GM19372 (cell line): ENCODE measurements at regions not wholly inside any gene's neighbourhood (a gene's known extent, or its start where the extent isn't known, plus 50 kb on each side); places are given as distances from the start of the nearest gene placed in this dataset.

Experiments
- ATAC-seq: cut with Tn5 transposase; IDR thresholded peaks from one replicate; pipeline ENCODE4 v1.9.1; 2021; ENCODE audit warnings: mild to moderate bottlenecking, low read depth, moderate library complexity; ENCODE audit not compliant: unreplicated experiment

DNA sequence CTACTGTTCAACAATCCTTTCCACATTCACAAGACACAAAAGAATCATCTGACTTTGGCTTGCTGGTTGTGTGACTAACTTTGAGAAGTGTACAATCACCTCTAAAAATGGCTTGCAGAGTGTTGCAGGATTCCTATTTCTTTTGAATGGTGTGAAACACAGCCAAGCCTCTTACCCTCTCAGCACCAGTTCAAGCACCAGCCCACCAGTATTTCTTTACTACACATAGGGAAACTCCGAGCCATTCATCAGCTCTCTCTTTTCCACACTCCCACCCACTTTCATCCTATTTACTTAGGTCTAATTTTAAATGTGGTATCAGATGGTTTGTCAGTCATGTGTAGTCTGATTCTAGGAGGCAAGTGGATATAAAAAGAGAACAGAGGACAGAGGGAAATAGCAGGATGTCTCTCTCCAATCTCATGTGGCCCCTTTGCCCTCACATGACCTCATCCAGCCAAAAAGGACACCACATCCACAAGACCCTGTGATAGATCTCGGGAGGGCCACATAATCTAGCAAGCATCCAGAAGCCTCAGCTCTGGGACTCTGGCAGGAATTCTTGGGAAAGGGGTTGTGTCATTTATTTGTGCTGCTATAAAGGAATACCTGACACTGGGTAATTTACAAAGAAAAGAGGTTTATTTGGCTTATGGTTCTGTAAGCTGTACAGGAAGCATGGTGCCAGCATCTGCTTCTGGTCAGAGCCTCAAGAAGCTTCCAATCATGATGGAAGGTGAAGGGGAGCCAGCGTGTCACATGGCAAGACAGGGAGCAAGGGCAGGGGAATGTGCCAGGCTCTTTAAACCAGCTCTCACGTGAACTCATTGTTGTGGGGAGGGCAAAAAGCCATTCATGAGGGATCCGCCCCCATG, 66.8 kb upstream of the NEBL start:
- ATAC-seq, result no peak

DNA sequence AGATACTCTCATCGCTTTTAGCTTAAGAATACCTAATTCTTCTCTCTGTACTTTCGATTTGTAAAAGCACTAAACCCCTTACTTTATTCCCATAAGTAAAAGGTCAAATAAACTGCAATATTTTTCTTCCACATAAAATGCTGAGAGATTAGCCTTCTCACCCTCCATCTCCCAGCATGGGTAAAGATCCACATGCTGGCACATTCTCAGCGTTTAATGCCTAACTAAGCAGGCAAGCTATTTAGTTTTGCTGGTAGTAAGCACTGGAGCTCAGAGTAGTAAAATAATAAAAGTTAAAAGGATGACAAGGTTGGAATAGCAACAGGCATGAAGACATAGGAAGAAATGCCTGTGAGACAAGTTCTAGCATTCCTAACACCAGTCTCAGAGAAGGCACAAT, 65.9 kb upstream of the NEBL start:
- no peak for ATAC-seq

DNA sequence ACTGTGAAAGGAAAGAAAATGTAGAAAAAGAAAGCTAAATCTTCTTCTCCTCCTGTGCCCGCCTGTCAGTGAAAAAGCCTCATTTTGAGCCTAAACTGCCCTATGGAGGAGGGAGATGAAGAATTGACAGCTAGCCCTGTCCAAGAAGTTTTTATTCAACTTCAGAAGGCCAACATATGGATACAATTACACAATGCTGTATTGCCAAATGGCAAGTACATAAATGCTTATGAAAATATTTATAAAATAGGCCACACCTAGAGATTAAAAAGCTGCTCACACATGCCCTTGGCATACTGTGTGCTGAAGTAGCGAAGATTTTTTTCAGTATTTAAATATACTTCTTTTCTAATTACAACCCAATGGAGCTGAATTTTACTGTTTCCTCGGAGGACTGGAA, 65.1 kb upstream of the NEBL start:
- ATAC-seq, result no peak

DNA sequence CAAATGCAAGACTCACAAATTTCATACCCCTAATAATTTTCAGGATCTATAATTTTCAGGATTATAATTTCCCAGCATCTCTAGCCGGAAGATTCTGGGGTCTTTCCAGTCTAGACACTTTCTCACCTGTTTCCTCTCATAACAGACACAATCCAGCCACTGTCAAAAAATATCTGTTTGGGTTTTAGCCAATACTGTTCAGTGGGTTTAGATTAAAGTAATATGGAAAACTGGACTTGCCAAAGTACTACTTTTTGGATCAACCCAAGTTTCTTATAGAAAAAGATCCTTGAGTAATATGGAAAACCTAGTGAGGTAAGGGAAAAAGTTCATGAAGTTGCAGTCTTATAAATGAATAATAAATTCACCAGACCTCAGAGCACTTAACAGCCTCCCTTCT, 62.1 kb upstream of the NEBL start:
- no peak for ATAC-seq

DNA sequence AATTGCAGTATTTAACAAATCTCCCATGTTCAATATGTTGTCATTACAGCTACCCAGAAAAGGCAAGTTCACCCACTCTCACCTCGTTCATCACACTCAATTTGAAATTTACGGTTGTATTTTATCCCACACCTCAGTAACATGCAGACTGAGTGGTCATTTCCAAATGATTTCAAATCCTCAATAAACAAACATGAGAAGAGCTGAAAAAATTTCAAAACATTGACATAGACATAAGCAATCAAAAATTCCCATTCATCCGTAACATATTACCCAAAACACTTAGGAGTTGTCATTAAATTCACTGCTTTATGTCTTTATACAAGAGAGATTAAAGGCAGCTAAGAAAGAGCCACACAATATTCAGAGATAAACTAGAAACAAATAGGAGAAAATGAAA, 61.7 kb upstream of the NEBL start:
- no peak for ATAC-seq

DNA sequence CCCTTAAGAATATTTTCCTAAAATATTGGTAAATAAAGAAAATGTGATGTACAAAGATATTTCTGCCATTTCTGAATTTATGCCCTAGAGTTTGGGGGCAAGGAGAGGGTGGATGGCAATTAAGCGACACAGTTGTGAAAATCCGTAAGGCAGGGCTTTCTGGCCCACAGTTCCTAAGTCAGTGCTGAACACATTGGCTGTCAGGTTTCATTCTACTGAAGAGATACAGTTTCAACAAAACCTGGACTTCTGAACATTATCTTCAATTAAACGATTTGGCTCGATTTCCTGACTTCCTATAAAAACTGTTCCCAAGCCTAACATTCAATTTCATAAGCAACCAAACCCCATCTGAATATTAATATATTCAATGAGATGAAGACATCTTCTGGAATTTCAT, 61.1 kb upstream of the NEBL start:
- no peak for ATAC-seq

DNA sequence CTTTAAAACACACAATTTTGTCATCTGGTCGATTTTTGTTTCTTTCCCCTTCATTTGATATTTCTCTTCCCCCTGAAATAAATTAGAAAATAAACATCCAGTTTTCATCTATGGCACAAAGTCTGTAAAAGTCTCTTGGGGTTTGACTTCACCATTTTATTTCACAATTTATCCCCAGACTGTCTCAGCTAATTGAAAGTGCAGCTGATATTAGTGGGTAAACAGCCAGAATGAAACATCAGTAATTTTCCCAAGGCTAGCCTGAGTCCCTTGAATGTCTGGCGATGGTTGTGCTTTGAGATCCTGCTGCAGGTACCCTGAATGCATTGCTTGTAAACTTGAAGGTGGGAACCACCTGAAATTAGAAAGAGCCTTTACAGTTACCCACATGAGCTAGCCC, 60.6 kb upstream of the NEBL start:
- ATAC-seq, result no peak

DNA sequence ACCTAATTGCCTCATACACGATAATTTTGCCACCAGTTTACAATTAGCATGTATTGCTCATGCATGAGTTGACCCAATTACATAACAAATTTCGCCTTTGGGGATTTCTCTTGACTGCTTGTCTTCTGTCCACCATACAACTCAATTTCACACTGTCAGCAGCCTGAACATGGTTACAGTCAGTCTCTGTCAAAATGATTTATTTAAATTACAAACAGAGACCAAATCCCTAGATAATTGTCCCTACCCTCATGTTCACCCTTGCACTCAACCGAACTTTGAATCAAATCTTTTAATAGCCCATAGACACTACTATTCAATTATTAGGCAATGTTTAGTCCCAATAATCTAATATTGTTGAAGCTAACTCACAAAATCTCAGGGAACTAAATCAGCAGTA, 59.7 kb upstream of the NEBL start:
- ATAC-seq, result no peak

DNA sequence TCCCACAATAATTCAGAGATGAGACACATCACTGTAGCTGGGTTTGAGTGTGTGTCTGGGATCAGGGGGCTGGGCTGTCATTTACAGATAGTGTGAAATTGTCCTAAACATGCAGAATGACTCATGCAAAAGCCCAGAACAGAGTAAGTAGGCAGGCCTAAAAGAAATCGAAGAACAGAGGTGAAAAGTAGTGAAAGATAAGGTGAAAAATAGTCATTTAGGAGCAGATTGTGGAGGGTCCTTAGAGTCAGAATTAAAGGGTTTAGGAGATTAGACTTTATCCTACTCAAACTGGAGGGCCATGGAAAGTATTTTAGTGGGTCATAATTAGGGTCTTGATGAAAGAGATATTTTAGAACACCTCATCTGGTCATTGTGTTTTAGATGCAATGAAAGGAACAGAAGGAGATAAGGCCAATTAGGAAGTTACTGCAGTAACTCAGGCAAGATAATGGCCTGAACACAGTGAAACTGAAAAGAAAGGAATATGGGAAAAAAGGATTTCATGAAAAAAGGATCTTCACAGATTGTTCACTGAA, 58.3 kb upstream of the NEBL start:
- no peak for ATAC-seq

DNA sequence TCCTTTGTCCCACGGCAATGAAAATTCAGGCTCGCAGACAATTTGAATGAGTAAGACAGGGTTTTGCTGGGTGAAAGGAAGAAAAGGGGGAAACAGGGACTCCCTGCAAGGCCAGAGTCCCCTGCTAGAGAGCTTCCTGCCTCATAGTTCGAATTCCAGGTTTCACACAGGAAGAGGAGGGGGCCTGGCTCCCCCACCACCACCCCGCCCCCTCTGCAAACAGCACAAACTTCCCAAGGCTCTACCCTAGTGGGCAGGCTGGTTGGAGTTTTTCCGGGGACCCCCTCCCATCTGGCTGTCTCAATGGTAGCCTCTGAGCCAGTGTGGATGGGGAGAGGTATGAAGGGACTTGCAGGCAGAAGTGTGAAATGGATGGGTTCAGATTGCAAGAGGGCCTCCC, 57.4 kb upstream of the NEBL start:
- ATAC-seq, result no peak

DNA sequence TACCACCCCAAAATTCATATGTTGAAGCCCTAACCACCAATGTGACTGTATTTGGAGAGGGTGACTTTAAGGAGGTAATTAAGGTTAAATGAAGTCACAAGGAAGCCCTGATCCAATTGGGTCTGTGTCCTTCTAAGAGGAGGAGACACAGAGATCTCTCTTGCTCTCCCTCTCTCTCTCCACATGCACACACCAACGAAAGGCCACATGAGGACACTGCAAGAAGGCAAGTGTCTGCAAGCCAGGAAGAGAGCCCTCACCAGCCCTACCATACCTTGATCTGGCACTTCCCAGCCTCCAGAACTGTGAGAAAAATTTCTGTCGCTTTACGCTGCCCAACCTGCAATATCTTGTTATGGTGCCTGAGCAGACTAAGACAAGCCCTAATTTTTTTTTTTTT, 56.0 kb upstream of the NEBL start:
- ATAC-seq, result no peak

DNA sequence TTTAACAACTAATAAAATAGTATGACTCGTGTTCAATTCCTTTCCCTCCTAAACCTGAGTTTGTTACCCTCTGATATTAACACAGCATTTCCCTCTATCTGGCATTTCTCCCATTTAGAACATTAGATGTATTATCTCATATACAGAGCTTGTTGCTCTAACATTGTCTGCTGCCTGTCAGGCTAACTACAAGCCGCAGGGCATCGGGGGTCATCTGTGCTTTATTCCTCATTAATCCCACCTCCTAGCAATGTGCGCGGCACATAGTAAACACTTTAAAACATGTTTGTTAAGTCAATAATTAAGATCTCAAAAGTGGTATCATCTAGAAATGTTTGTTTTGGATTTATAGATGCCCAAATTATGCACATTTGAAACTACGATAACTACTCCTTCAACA, 52.9 kb upstream of the NEBL start:
- ATAC-seq, result no peak

DNA sequence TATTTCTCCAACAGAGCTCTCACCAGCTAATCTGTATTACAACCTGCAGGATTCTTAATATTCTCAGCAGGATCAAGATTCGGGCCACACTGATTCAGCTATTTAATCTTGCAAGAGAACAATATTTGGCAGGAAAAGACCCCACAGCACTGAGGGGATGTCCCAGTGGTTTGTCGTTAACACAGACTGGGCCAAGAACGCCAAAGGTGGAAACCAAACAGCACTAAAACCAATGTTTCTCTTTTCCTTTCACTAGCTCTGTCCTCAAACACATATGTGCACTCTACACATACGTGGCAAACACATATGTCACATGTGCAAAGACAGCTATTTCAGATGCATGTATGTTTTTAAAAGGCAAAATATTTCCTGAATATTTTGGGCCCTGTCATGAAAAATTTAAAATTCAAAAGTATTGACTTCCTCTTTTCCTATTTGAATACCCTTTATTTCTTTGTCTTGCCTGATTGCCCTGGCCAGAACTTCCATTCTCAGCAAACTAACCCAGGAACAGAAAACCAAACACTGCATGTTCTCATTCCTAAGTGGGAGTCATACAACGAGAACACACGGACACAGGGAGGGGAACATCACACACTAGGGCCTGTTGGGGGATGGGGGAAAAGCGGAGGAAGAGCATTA, 51.7 kb upstream of the NEBL start:
- peak; percentile 72 for ATAC-seq
